HG03469 (cell line): ENCODE measurements at regions not wholly inside any gene's neighbourhood (a gene's known extent, or its start where the extent isn't known, plus 50 kb on each side); places are given as distances from the start of the nearest gene placed in this dataset.

Experiments
- ATAC-seq: cut with Tn5 transposase; IDR thresholded peaks from one replicate; pipeline ENCODE4 v1.9.1; 2021; ENCODE audit warnings: mild to moderate bottlenecking, moderate library complexity, moderate number of reproducible peaks; ENCODE audit not compliant: unreplicated experiment

DNA sequence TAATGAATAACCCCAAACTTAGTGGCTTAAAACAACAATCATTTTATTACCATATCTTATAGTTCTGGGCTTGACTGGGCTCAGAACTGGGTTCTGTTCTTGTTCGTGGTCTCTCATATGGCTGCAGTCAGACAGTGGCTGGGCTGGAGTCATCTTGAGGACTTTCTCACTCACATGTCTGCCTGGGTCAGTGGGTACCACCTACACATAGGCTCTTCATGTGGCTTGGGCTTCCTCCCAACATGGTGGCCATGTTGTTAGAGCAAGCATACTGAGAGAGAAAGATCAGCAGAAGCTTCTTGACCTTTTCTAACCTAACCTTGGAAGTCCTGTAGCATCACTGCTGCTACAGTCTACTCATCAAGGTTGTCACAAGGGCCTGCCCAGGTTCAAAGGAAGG lies 158.6 kb upstream of the SDK2 start:
- ATAC-seq, result no peak

- ATAC-seq, result no peak
These were observed 159.8 kb upstream of the SDK2 start for GRCh38 chr17:73803964-73804435.

DNA sequence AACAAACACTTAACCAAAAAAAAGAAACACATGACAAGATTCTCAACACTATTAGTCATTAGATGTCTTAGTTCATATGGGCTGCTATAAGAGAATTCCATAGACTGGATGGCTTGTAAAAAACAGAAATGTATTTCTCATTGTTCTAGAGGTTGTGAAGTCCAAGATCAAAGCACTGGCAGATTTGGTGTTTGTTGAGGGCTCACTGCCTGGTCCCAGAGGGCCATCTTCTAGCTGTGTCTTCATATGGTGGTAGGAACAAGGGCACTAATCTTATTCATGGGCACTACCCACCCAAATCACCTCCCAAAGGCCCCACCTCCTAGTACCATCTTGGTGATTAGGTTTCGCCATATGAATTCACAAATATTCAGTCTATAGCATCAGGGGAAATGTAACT lies 162.5 kb upstream of the SDK2 start:
- no peak for ATAC-seq

DNA sequence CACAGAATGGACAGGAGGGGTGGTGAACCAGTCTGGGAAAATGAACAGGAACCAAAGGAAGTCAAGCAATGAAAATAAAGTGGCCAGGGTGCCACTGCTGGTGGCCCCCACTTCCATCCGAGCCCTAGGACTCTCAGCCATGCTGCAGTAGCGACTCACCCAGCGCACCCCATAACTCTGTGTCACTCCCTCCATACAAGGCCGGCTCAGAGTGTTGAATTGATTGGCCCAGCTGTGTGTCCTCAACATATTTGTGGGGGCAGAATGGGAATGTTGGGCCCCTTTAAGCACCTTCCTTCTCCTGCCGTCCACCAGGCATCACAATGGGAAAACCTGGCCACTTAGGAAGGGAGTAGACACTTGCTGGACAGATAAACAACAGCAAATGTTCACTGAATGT lies 169.0 kb upstream of the SDK2 start:
- no peak for ATAC-seq

- ATAC-seq, result no peak
These were observed 169.8 kb upstream of the SDK2 start for GRCh38 chr17:73814075-73814474.

GRCh38 chr17:73815474-73815873 lies 171.2 kb upstream of the SDK2 start:
- no peak for ATAC-seq

DNA sequence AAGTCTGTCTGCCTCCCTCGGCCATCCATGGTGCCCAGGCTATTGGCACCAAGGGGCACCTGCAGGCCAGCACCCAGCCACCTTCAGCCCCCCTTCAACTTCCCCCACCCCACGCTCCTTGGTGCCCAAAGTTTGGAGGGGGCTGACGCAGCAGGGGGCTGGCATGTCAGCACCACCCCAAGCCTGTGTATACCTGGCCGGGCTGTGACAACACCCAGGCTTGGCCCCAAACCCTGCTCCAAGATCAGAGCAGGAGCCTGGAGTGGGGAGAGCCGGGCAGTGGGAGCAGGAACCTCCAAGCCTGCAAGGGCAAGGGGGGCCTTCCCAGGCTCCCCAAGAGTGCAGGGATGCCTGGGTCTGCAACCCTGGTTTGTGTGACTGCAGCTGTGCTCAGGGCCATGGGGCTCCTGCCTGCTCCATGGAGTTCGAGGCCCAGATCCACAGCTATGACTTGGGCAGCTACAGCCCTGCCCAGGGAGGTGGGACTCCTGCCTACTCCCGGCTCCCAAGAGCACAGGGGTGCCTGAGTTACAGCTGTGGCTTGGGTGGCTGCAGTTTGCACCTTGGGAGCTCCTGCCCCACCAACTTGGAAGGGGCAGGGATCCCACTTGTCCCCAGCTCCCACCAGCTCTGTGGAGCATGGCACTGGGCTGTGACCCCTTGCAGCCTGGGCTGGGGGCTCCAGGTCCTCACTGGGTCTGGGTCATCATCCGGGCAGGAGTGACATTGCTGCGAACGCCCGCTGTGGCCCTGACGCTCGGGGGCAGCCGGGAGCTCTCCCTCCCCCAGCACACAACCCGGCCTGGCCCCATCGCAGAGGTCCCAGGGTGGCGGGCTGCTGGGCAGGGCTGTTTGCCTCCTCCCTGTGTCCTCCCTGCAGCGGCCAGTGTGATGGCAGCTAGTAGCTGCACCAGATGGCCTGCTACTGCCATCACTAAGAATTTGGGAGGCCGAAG lies 175.5 kb upstream of the SDK2 start:
- no peak for ATAC-seq

- no peak for ATAC-seq
These were observed 176.6 kb upstream of the SDK2 start for GRCh38 chr17:73820686-73821448.

DNA sequence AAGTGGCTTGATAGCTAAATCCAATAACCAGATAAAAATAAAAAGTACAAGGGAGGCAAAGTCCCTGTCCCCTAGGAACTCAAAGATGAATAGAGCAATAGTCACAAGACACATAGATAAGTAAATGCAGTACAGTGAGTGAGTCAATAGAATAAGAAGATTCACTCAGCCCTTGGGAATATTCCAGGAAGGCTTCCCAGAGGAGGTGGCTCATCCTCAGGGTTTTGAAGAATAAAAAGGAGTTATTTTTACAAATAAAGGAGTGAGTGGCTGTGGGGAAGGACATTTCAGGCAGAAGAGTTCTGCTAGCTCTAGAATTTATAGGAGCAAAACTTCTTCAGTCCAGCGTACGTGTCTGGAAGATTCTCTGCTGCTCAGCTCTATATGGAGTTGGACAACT lies 177.4 kb upstream of the SDK2 start:
- ATAC-seq, result no peak

GRCh38 chr17:73822371-73822770 lies 178.1 kb upstream of the SDK2 start:
- ATAC-seq, result no peak

DNA sequence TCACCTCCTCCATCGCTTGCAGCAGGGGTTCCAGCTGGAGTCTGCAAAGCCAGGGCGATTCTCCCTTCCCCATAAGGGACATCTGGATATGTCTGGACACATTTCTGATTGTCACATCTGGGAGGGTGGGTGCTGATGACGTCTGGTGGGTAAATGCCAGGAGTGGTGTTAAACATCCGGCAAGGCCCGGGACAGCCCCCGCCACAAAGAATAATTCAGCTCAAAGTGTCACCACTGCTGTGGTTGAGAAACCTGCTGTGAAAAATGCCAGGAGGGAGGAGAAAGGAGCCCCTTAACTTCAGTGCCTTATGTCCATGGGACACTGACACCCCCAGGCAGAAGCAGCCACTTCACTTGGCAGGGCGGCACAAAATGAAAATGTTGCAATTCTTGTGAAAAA lies 179.4 kb upstream of the SDK2 start:
- ATAC-seq, result no peak

GRCh38 chr17:73824321-73824720 lies 180.1 kb upstream of the SDK2 start:
- no peak for ATAC-seq

GRCh38 chr17:73826181-73826871 lies 182.1 kb upstream of the SDK2 start:
- ATAC-seq, result no peak

- ATAC-seq, result no peak
These were observed 182.6 kb upstream of the SDK2 start for GRCh38 chr17:73826872-73827228.

- no peak for ATAC-seq
These were observed 183.5 kb upstream of the SDK2 start for GRCh38 chr17:73827627-73828291.

GRCh38 chr17:73829676-73830280 lies 185.5 kb upstream of the SDK2 start:
- ATAC-seq, result no peak

- ATAC-seq, result no peak
These were observed 187.5 kb upstream of the SDK2 start for GRCh38 chr17:73831699-73832098.

GRCh38 chr17:73833775-73834488 lies 189.7 kb upstream of the SDK2 start:
- no peak for ATAC-seq

- ATAC-seq, result no peak
These were observed 190.6 kb upstream of the SDK2 start for GRCh38 chr17:73834684-73835343.
